Activated CD8-positive, alpha-beta T cell treated with anti-CD3 and anti-CD28 coated beads for 36 hours (primary cell): ENCODE measurements at regions not wholly inside any gene's neighbourhood (a gene's known extent, or its start where the extent isn't known, plus 50 kb on each side); places are given as distances from the start of the nearest gene placed in this dataset.

Experiments
- ATAC-seq: fragments of 200-7000 bp; cut with Tn5 transposase; one replicate; pipeline ENCODE4 v1.10.0; 2021; ENCODE audit warnings: mild to moderate bottlenecking, moderate library complexity
- CTCF ChIA-PET: fragments of 350-600 bp; sonication (Branson Sonifier 250); formaldehyde crosslinking; loops from one replicate; lab custom pipeline; 2021; ENCODE audit warnings: antibody characterized with exemption; lab: Charles Lee
- POLR2A ChIA-PET: fragments of 350-600 bp; sonication (Branson Sonifier 250); formaldehyde crosslinking; loops from one replicate; lab custom pipeline; 2021; ENCODE audit warnings: antibody characterized with exemption; lab: Charles Lee
- DNase-seq: peaks from one replicate; pipeline ENCODE4 v3.0.0-alpha.2; 2020
- H3K27ac Mint-ChIP-seq: one replicate; pipeline ENCODE4 v1.8.0; 2021; ENCODE audit warnings: mild to moderate bottlenecking, mixed read lengths
- H3K27me3 Mint-ChIP-seq: one replicate; pipeline ENCODE4 v1.8.0; 2021; ENCODE audit warnings: mixed read lengths
- H3K36me3 Mint-ChIP-seq: one replicate; pipeline ENCODE4 v1.8.0; 2021; ENCODE audit warnings: low read depth, mixed read lengths
- H3K4me1 Mint-ChIP-seq: one replicate; pipeline ENCODE4 v1.8.0; 2021; ENCODE audit warnings: low read depth, mixed read lengths
- H3K4me3 Mint-ChIP-seq: one replicate; pipeline ENCODE4 v1.8.0; 2021; ENCODE audit warnings: mild to moderate bottlenecking, moderate library complexity, mixed read lengths
- H3K9me3 Mint-ChIP-seq: one replicate; pipeline ENCODE4 v1.8.0; 2021; ENCODE audit warnings: mixed read lengths
- CTCF ChIP-seq: fragments of 200-600 bp; IDR thresholded peaks from one replicate; pipeline ENCODE4 v1.8.0; 2022; ENCODE audit warnings: antibody characterized with exemption, mild to moderate bottlenecking
- intact Hi-C: fragments of 100-400 bp; cut with micrococcal nuclease; formaldehyde crosslinking; loops from one replicate; pipeline ENCODE4 v1.10.0; 2022

DNA sequence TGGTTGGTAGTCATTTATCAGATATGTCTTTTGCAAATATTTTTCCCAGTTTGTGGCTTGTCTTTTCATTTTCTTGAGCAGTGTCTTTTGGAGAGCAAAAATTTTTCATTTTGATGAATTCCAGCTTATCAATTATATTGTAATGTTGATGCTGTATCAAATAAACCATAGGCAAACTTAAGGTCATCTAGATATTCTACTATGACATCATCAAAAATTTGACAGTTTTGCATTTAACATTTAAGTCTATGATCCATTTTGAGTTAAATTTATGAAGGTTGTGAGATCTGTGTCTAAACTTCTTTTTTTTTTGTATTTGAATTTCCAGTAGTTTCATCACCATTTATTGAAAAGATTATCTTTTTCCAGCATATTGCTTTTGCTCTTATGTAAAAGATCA, 505.5 kb upstream of the COX7C start:
- ATAC-seq (no peak), DNase-seq (no peak)
- Mint-ChIP-seq H3K27me3 (no peaks in the 10 kb centered on the region), H3K4me3 (no peak overlapping the region), H3K36me3 (no peaks in the 10 kb centered on the region), H3K4me1 (no peaks in the 10 kb centered on the region), H3K9me3 (peaks cover 2% of the 10 kb centered on the region), H3K27ac (no peak overlapping the region)
- ChIA-PET CTCF (no interaction called here), POLR2A (no interaction called here)
- TF ChIP-seq CTCF = no peak
- intact Hi-C loops = no loop called here

DNA sequence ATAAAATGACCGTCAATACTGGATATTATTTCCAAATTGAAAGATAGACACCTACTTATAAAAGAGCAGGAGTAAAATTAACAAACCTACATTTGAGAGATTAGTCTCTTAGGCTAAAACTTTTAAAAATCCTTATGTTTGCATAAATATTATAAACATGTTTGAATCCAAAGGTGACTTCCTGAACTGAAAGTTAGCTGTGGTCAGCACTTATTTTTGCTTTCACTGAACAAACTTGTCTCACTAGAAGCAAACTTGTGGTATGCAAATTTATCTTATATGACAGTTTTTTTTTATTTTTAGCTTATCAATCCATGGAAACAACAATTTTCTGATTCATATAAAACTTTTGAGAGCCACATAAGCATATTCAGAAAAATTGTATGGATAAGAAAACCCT, 502.6 kb upstream of the COX7C start:
- ChIA-PET POLR2A (no interaction called here), CTCF (no interaction called here)
- Mint-ChIP-seq H3K4me3 (no peak overlapping the region), H3K9me3 (peaks cover 2% of the 10 kb centered on the region), H3K4me1 (no peaks in the 10 kb centered on the region), H3K36me3 (no peaks in the 10 kb centered on the region), H3K27me3 (no peaks in the 10 kb centered on the region), H3K27ac (no peak overlapping the region)
- DNase-seq (no peak), ATAC-seq (no peak)
- intact Hi-C loops = no loop called here
- no peak for TF ChIP-seq CTCF

GRCh38 chr5:86118542-86118941, 499.2 kb upstream of the COX7C start:
- POLR2A ChIA-PET = no interaction called here
- H3K4me3 Mint-ChIP-seq = no peak overlapping the region
- DNase-seq (no peak), ATAC-seq (no peak)
- intact Hi-C loops = no loop called here
- H3K9me3 Mint-ChIP-seq = no peaks in the 10 kb centered on the region
- H3K36me3 Mint-ChIP-seq = no peaks in the 10 kb centered on the region
- H3K4me1 Mint-ChIP-seq = no peaks in the 10 kb centered on the region
- H3K27ac Mint-ChIP-seq = no peak overlapping the region
- TF ChIP-seq CTCF = no peak
- CTCF ChIA-PET = no interaction called here
- H3K27me3 Mint-ChIP-seq = no peaks in the 10 kb centered on the region

DNA sequence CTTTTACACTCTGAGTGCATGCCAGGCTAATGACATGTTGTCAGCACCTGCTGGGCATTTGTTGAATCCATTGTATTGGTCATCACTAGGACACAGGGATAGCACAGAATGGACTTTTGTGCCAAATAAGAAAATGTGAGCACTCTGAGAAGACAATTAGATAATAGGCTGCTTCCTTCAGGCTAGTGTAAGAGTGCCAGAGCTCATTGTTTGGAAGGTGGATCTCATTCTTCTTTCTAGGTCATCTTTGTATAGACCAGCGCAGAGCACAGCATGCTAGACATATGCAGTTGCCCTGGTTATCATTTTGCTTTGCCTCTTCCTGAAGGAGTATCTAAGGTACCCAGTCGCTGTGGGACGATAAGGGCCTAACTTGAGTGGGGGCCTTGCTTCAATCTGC, 493.4 kb upstream of the COX7C start:
- no peaks in the 10 kb centered on the region for H3K9me3 Mint-ChIP-seq
- DNase-seq = no peak
- CTCF ChIA-PET = no interaction called here
- POLR2A ChIA-PET = no interaction called here
- no peak overlapping the region for H3K4me3 Mint-ChIP-seq
- ATAC-seq = no peak
- intact Hi-C loops = no loop called here
- no peaks in the 10 kb centered on the region for H3K27me3 Mint-ChIP-seq
- TF ChIP-seq CTCF = no peak
- H3K36me3 Mint-ChIP-seq = no peaks in the 10 kb centered on the region
- no peaks in the 10 kb centered on the region for H3K4me1 Mint-ChIP-seq
- no peak overlapping the region for H3K27ac Mint-ChIP-seq

GRCh38 chr5:86125731-86126601, 491.8 kb upstream of the COX7C start:
- intact Hi-C loops = no loop called here
- Mint-ChIP-seq H3K27ac (no peak overlapping the region), H3K27me3 (no peaks in the 10 kb centered on the region), H3K36me3 (no peaks in the 10 kb centered on the region), H3K4me1 (no peaks in the 10 kb centered on the region), H3K4me3 (no peak overlapping the region), H3K9me3 (no peaks in the 10 kb centered on the region)
- TF ChIP-seq CTCF = no peak
- DNase-seq (no peak), ATAC-seq (no peak)
- ChIA-PET POLR2A (no interaction called here), CTCF (no interaction called here)
